ENCODE measurements at regions not wholly inside any gene's neighbourhood (a gene's known extent, or its start where the extent isn't known, plus 50 kb on each side); places are given as distances from the start of the nearest gene placed in this dataset.

DNA sequence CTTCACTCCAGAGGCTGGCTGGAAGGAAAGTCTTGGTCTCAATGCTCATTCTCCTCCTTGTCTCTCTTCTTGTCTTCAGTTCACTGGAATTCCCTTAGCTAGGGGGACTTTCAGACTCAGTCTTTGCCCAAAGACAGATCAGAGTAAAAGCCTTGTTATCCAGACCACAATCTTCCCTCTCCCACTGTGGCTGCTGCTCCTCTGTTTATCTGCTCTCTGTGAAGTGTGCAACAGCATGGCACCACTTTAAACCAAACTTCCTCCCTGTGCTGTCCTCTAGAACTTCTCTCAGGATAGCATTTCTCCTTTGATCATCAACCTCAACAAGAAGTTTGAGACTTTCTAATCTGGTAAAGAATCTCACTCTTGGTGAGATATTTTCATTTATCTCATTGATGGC is 530.1 kb upstream of the SLIT2 start:
- Histone ChIP-seq H4K20me1 (ENCODE audit: control insufficient read depth, insufficient read depth) (no peaks in the 10 kb centered on the region), H3K4me1 (ENCODE audit: control insufficient read depth, insufficient read depth, low read length) (no peaks in the 10 kb centered on the region), H3K4me3 (no peak overlapping the region), H3K27ac (ENCODE audit: control insufficient read depth, insufficient read depth) (no peak overlapping the region), H3K36me3 (ENCODE audit: control insufficient read depth in 2 of 2, insufficient read depth in 2 of 2, low read length in 1 of 2) (no peaks in the 10 kb centered on the region), H3K9ac (ENCODE audit: control insufficient read depth, insufficient read depth, low read length) (no peak overlapping the region), H3K4me2 (ENCODE audit: control insufficient read depth, insufficient read depth) (no peak overlapping the region), H3K79me2 (ENCODE audit: control insufficient read depth, insufficient read depth, low read length) (no peaks in the 10 kb centered on the region), H3K9me3 (replicated peaks; ENCODE audit: control insufficient read depth, insufficient read depth, low read length) (no peaks in the 10 kb centered on the region), H3K27me3 (replicated peaks in 1 of 2; ENCODE audit: control insufficient read depth in 2 of 2, insufficient read depth in 2 of 2, low read length in 1 of 2) (no peaks in the 10 kb centered on the region), H2AFZ (ENCODE audit: control insufficient read depth, low read depth, low read length) (no peak overlapping the region)
- RAD21 ChIA-PET (ENCODE audit: unreplicated experiment) = no interaction called here
- SMC1A ChIA-PET (ENCODE audit: uncharacterized antibody, unreplicated experiment) = interaction anchor here (1.0 kb wide), 1 partner anchor 24 kb away, joined by 3 read pairs; no protein-coding TSS in a partner anchor
- POLR2A ChIA-PET = no interaction called here
- BruUV-seq (replicated peaks) = no TSS peak
- ATAC-seq (no peak), DNase-seq (ENCODE audit: low read depth, low spot score) (no peak), FAIRE-seq (no peak)
- in situ Hi-C loops (cut with MboI) = no loop called here
- TF ChIP-seq, protein P1, sequence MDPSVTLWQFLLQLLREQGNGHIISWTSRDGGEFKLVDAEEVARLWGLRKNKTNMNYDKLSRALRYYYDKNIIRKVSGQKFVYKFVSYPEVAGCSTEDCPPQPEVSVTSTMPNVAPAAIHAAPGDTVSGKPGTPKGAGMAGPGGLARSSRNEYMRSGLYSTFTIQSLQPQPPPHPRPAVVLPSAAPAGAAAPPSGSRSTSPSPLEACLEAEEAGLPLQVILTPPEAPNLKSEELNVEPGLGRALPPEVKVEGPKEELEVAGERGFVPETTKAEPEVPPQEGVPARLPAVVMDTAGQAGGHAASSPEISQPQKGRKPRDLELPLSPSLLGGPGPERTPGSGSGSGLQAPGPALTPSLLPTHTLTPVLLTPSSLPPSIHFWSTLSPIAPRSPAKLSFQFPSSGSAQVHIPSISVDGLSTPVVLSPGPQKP (IDR thresholded peaks at IDR 0.05; ENCODE audit: low read depth, low read length) = no peak
- no peak for TF ChIP-seq SIN3A (IDR thresholded peaks at IDR 0.05; ENCODE audit: low read depth, low read length)
- TF ChIP-seq ESRRA (IDR thresholded peaks at IDR 0.05; ENCODE audit: low read length) = no peak
- TF ChIP-seq, protein P2, sequence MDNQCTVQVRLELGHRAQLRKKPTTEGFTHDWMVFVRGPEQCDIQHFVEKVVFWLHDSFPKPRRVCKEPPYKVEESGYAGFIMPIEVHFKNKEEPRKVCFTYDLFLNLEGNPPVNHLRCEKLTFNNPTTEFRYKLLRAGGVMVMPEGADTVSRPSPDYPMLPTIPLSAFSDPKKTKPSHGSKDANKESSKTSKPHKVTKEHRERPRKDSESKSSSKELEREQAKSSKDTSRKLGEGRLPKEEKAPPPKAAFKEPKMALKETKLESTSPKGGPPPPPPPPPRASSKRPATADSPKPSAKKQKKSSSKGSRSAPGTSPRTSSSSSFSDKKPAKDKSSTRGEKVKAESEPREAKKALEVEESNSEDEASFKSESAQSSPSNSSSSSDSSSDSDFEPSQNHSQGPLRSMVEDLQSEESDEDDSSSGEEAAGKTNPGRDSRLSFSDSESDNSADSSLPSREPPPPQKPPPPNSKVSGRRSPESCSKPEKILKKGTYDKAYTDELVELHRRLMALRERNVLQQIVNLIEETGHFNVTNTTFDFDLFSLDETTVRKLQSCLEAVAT (IDR thresholded peaks at IDR 0.05) = no peak
- TF ChIP-seq, protein P3, sequence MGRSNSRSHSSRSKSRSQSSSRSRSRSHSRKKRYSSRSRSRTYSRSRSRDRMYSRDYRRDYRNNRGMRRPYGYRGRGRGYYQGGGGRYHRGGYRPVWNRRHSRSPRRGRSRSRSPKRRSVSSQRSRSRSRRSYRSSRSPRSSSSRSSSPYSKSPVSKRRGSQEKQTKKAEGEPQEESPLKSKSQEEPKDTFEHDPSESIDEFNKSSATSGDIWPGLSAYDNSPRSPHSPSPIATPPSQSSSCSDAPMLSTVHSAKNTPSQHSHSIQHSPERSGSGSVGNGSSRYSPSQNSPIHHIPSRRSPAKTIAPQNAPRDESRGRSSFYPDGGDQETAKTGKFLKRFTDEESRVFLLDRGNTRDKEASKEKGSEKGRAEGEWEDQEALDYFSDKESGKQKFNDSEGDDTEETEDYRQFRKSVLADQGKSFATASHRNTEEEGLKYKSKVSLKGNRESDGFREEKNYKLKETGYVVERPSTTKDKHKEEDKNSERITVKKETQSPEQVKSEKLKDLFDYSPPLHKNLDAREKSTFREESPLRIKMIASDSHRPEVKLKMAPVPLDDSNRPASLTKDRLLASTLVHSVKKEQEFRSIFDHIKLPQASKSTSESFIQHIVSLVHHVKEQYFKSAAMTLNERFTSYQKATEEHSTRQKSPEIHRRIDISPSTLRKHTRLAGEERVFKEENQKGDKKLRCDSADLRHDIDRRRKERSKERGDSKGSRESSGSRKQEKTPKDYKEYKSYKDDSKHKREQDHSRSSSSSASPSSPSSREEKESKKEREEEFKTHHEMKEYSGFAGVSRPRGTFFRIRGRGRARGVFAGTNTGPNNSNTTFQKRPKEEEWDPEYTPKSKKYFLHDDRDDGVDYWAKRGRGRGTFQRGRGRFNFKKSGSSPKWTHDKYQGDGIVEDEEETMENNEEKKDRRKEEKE (IDR thresholded peaks at IDR 0.05) = no peak
- TF ChIP-seq CREB1 (IDR thresholded peaks at IDR 0.05; ENCODE audit: low read depth) = no peak
- no peak for TF ChIP-seq RB1 (IDR thresholded peaks at IDR 0.05; ENCODE audit: borderline replicate concordance)
- TF ChIP-seq CREM (IDR thresholded peaks at IDR 0.05; ENCODE audit: low read depth) = no peak
- TF ChIP-seq RUNX3 (IDR thresholded peaks at IDR 0.05; ENCODE audit: low read length) = no peak
- no peak for TF ChIP-seq TAF1 (IDR thresholded peaks at IDR 0.05; ENCODE audit: borderline replicate concordance, low read depth, low read length)
- no peak for TF ChIP-seq NR2C2 (IDR thresholded peaks at IDR 0.05; ENCODE audit: borderline replicate concordance, control insufficient read depth, insufficient read length, low read depth)
- no peak for TF ChIP-seq RFX5 (IDR thresholded peaks at IDR 0.05; ENCODE audit: low read depth, low read length)
- TF ChIP-seq, protein P4, sequence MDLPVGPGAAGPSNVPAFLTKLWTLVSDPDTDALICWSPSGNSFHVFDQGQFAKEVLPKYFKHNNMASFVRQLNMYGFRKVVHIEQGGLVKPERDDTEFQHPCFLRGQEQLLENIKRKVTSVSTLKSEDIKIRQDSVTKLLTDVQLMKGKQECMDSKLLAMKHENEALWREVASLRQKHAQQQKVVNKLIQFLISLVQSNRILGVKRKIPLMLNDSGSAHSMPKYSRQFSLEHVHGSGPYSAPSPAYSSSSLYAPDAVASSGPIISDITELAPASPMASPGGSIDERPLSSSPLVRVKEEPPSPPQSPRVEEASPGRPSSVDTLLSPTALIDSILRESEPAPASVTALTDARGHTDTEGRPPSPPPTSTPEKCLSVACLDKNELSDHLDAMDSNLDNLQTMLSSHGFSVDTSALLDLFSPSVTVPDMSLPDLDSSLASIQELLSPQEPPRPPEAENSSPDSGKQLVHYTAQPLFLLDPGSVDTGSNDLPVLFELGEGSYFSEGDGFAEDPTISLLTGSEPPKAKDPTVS (IDR thresholded peaks at IDR 0.05; ENCODE audit: low read depth, low read length) = no peak
- CTCF ChIA-PET = no interaction called here
- intact Hi-C loops (cut with micrococcal nuclease; ENCODE audit: unreplicated experiment) = no loop called here

Data from GM12878 (cell line).